ENCODE measurements at regions not wholly inside any gene's neighbourhood (a gene's known extent, or its start where the extent isn't known, plus 50 kb on each side); places are given as distances from the start of the nearest gene placed in this dataset.

DNA sequence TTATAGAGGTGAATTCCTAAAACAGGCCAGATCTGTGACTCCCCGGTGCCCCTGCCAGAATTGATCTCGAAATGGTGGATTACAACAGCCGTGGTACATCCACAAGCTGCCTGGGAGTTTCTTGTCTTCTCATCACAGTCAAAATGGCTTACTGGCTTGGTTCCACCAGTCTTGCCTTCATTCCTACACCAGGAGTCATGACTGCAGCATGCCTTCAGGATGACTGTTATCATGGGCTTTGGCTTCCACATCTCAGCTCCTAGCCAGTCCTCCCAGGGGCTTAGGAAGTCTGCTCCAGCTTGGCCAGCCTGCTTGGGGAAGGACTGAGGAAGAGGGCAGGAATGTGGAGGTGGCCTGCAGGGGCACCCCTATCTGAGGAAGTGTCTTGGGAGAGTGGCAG, 132.9 kb upstream of the NR3C1 start:
- 97% methylated on average over 3 of the region's 3 CpGs for WGBS
- H3K27ac ChIP-seq (ENCODE audit: low read depth in 1 of 2, low read length in 1 of 2), result no peak overlapping the region
- DNase-seq (ENCODE audit: low read depth in 6 of 9, low spot score in 9 of 9), result no peak
- H3K27me3 ChIP-seq (ENCODE audit: control insufficient read depth in 2 of 2, insufficient read depth in 1 of 2, low read length in 1 of 2), result no peaks in the 10 kb centered on the region
- H3K4me3 ChIP-seq (ENCODE audit: low read length in 2 of 2), result no peak overlapping the region
- H3K36me3 ChIP-seq (ENCODE audit: control insufficient read depth in 2 of 2, insufficient read depth in 2 of 2, low read length in 1 of 2), result no peaks in the 10 kb centered on the region
- no peaks in the 10 kb centered on the region for H3K9me3 ChIP-seq (ENCODE audit: control insufficient read depth in 2 of 2, insufficient read depth in 1 of 2, low read length in 1 of 2)
- no peaks in the 10 kb centered on the region for H3K4me1 ChIP-seq (ENCODE audit: control insufficient read depth in 2 of 2, insufficient read depth in 2 of 2, low read length in 2 of 2)

DNA sequence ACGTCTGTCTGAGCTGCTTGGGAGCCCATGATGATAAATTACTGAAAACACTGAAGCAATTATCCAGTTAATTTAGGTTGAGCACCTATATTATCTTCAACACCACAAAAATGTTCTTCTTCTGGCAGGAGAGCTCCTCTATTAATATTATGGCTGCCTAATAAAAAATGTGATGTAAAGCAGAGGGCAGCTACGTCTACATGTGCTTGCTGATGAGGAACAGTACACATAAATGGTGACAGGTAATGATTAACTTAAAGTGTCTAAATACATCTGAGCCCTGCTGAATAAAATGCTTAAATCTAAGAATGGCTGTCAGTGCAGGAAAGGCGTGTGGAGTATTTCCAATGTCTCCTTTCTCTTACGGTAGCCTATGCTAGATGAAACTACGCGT, 131.3 kb upstream of the NR3C1 start:
- no peak overlapping the region for H3K27ac ChIP-seq (ENCODE audit: low read depth in 1 of 2, low read length in 1 of 2)
- 99% methylated on average over 6 of the region's 6 CpGs for WGBS
- H3K9me3 ChIP-seq (ENCODE audit: control insufficient read depth in 2 of 2, insufficient read depth in 1 of 2, low read length in 1 of 2), result no peaks in the 10 kb centered on the region
- no peak overlapping the region for H3K4me3 ChIP-seq (ENCODE audit: low read length in 2 of 2)
- no peak for DNase-seq (ENCODE audit: low read depth in 6 of 9, low spot score in 9 of 9)
- no peaks in the 10 kb centered on the region for H3K36me3 ChIP-seq (ENCODE audit: control insufficient read depth in 2 of 2, insufficient read depth in 2 of 2, low read length in 1 of 2)
- H3K27me3 ChIP-seq (ENCODE audit: control insufficient read depth in 2 of 2, insufficient read depth in 1 of 2, low read length in 1 of 2), result no peaks in the 10 kb centered on the region
- H3K4me1 ChIP-seq (ENCODE audit: control insufficient read depth in 2 of 2, insufficient read depth in 2 of 2, low read length in 2 of 2), result no peaks in the 10 kb centered on the region

DNA sequence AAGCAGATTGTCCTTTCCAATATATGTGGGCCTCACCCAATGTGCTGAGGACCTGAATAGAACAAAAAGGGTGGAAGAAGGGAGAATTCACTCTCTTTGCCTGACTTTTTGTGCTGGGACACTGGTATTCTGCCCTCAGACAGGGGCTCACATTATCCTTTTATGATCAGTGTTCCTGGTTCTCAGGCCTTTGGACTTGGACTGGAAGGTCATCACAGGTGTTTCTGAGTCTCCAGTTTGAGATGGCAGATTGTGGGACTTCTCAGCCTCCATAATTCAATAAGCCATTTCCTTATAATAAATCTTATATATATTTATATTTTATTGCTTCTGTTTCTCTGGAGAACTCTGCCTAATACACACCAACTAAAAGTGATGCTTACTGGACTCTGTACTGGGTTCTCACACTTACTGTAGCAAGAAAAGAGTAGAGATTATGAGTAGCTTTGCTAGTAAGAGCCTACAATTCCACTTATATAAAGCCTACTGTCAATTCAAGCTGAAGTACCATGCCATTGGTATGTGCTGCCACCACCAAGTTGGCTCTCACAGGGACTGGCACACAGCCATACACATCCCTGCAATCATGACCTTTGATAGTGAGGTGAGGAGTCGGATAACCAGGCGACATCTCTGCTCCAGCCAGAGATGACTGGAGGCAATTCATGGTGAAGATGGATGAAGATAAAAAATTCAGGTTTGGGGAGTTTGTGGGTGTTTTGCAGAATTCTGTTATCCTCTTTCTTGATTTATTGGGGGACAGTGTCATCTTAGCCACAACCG, 130.7 kb upstream of the NR3C1 start:
- H3K9me3 ChIP-seq (ENCODE audit: control insufficient read depth in 2 of 2, insufficient read depth in 1 of 2, low read length in 1 of 2), result no peaks in the 10 kb centered on the region
- WGBS, result 96% methylated on average over 3 of the region's 3 CpGs
- DNase-seq (ENCODE audit: low read depth in 6 of 9, low spot score in 9 of 9), result no peak

DNA sequence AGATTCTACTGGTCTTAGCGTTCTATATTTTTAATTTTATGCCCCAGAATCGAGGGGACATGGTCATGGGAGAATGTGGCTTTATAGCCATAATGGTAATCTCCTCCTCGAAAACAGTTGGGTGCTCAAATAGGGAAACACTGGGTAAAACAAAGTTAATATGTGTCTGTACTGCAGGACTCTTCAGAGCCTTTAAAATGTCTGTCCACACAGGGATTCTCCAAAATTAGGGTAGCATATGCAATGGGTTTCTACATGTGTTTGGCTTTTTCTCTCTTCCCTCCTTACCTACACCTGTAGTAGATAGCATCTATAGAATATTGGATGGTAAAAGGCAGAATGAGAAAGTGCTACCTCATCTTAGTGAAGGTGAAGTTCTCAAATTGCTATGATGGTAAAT, 130.0 kb upstream of the NR3C1 start:
- no peaks in the 10 kb centered on the region for H3K27me3 ChIP-seq (ENCODE audit: control insufficient read depth in 2 of 2, insufficient read depth in 1 of 2, low read length in 1 of 2)
- no peaks in the 10 kb centered on the region for H3K9me3 ChIP-seq (ENCODE audit: control insufficient read depth in 2 of 2, insufficient read depth in 1 of 2, low read length in 1 of 2)
- H3K4me3 ChIP-seq (ENCODE audit: low read length in 2 of 2), result no peak overlapping the region
- H3K36me3 ChIP-seq (ENCODE audit: control insufficient read depth in 2 of 2, insufficient read depth in 2 of 2, low read length in 1 of 2), result no peaks in the 10 kb centered on the region
- DNase-seq (ENCODE audit: low read depth in 6 of 9, low spot score in 9 of 9), result no peak
- H3K4me1 ChIP-seq (ENCODE audit: control insufficient read depth in 2 of 2, insufficient read depth in 2 of 2, low read length in 2 of 2), result no peaks in the 10 kb centered on the region
- H3K27ac ChIP-seq (ENCODE audit: low read depth in 1 of 2, low read length in 1 of 2), result no peak overlapping the region
- 96% methylated on average over 3 of the region's 3 CpGs for WGBS

More for the DNA sequence above, 130.7 kb upstream of the NR3C1 start:
- Histone ChIP-seq H3K27ac (ENCODE audit: low read depth in 1 of 2, low read length in 1 of 2) (no peak overlapping the region), H3K4me3 (ENCODE audit: low read length in 2 of 2) (no peak overlapping the region), H3K27me3 (ENCODE audit: control insufficient read depth in 2 of 2, insufficient read depth in 1 of 2, low read length in 1 of 2) (no peaks in the 10 kb centered on the region), H3K4me1 (ENCODE audit: control insufficient read depth in 2 of 2, insufficient read depth in 2 of 2, low read length in 2 of 2) (no peaks in the 10 kb centered on the region), H3K36me3 (ENCODE audit: control insufficient read depth in 2 of 2, insufficient read depth in 2 of 2, low read length in 1 of 2) (no peaks in the 10 kb centered on the region)

DNA sequence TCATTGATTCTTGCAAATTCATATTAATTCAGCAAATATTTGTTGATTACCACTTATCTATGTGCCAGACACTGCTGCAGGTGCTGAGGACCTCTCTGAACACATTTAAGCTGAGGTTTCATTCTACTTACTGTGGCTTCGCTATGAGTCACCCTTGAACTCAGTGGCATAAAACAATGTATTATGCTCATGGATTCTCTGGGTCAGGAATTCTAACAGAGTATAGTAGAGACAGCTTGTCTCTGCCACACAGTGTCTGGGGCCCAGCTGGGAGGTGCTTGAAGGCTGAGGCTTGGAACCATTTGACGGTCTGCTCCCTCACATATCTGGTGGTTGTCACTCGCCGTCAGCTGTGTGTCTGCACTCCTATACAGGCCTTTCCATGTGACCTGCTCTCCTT, 124.3 kb upstream of the NR3C1 start:
- H3K4me1 ChIP-seq (ENCODE audit: control insufficient read depth in 2 of 2, insufficient read depth in 2 of 2, low read length in 2 of 2), result no peaks in the 10 kb centered on the region
- DNase-seq (ENCODE audit: low read depth in 6 of 9, low spot score in 9 of 9), result no peak
- H3K36me3 ChIP-seq (ENCODE audit: control insufficient read depth in 2 of 2, insufficient read depth in 2 of 2, low read length in 1 of 2), result no peaks in the 10 kb centered on the region
- no peak overlapping the region for H3K4me3 ChIP-seq (ENCODE audit: low read length in 2 of 2)
- H3K27me3 ChIP-seq (ENCODE audit: control insufficient read depth in 2 of 2, insufficient read depth in 1 of 2, low read length in 1 of 2), result no peaks in the 10 kb centered on the region
- H3K9me3 ChIP-seq (ENCODE audit: control insufficient read depth in 2 of 2, insufficient read depth in 1 of 2, low read length in 1 of 2), result no peaks in the 10 kb centered on the region
- WGBS, result 98% methylated on average over 4 of the region's 4 CpGs
- H3K27ac ChIP-seq (ENCODE audit: low read depth in 1 of 2, low read length in 1 of 2), result no peak overlapping the region

DNA sequence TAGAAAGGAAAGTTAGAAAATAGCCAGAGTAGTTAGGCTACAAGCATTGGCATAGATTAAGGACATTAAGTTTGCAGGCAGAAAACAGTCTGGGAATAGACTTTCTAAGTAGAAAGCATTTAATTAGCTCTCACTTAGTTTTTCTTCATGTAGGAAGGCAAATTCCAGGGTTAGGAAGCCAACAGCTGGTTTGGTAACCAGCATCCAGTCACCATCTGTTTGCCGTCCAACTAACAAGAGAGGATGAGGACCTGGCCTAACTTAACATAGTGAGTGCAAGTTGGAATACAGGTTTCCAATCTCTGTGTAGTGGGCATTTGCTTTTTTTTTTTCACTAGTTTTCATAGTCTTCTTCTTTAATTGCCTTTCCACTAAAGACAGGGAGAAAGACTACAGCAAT, 121.7 kb upstream of the NR3C1 start:
- WGBS, result 98% methylated on average over 1 of the region's 1 CpG

DNA sequence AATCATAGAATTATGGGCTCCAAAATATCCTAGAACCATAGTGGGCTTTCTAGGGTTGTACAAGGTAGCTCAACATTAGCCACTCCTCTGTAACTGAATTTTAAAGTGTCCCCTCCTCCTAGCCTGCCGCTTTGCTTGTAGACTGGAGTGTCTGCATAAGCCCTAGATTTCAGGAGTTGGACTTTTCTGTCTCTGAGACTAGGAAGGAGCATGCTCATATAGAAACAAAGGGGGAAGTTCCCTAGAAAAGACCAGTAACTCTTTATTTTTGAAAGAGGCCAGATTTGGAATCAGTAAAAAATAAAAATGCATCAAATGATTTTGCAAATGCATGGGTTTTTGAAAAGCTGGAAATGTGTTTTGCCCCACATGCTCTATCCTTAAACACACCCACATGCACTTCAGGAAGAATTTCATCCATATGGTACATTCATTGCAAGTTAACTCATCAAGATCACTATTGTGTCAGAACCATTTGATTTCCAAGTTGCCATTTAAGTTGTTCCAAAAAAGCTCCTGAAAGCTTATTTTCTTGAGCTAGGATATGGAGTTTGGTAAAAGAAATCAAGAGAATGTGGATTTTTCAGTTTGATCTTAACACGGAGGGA, 121.0 kb upstream of the NR3C1 start:
- DNase-seq (ENCODE audit: low read depth in 6 of 9, low spot score in 9 of 9), result no peak
- Histone ChIP-seq H3K36me3 (ENCODE audit: control insufficient read depth in 2 of 2, insufficient read depth in 2 of 2, low read length in 1 of 2) (no peaks in the 10 kb centered on the region), H3K4me3 (ENCODE audit: low read length in 2 of 2) (no peak overlapping the region), H3K27me3 (ENCODE audit: control insufficient read depth in 2 of 2, insufficient read depth in 1 of 2, low read length in 1 of 2) (no peaks in the 10 kb centered on the region), H3K27ac (ENCODE audit: low read depth in 1 of 2, low read length in 1 of 2) (no peak overlapping the region), H3K4me1 (ENCODE audit: control insufficient read depth in 2 of 2, insufficient read depth in 2 of 2, low read length in 2 of 2) (no peaks in the 10 kb centered on the region), H3K9me3 (ENCODE audit: control insufficient read depth in 2 of 2, insufficient read depth in 1 of 2, low read length in 1 of 2) (no peaks in the 10 kb centered on the region)
- WGBS, result 97% methylated on average over 2 of the region's 2 CpGs

More for the DNA sequence above, 121.7 kb upstream of the NR3C1 start:
- no peaks in the 10 kb centered on the region for H3K36me3 ChIP-seq (ENCODE audit: control insufficient read depth in 2 of 2, insufficient read depth in 2 of 2, low read length in 1 of 2)
- H3K4me1 ChIP-seq (ENCODE audit: control insufficient read depth in 2 of 2, insufficient read depth in 2 of 2, low read length in 2 of 2), result no peaks in the 10 kb centered on the region
- no peak overlapping the region for H3K27ac ChIP-seq (ENCODE audit: low read depth in 1 of 2, low read length in 1 of 2)
- H3K9me3 ChIP-seq (ENCODE audit: control insufficient read depth in 2 of 2, insufficient read depth in 1 of 2, low read length in 1 of 2), result no peaks in the 10 kb centered on the region
- DNase-seq (ENCODE audit: low read depth in 6 of 9, low spot score in 9 of 9), result no peak
- no peak overlapping the region for H3K4me3 ChIP-seq (ENCODE audit: low read length in 2 of 2)
- H3K27me3 ChIP-seq (ENCODE audit: control insufficient read depth in 2 of 2, insufficient read depth in 1 of 2, low read length in 1 of 2), result no peaks in the 10 kb centered on the region

DNA sequence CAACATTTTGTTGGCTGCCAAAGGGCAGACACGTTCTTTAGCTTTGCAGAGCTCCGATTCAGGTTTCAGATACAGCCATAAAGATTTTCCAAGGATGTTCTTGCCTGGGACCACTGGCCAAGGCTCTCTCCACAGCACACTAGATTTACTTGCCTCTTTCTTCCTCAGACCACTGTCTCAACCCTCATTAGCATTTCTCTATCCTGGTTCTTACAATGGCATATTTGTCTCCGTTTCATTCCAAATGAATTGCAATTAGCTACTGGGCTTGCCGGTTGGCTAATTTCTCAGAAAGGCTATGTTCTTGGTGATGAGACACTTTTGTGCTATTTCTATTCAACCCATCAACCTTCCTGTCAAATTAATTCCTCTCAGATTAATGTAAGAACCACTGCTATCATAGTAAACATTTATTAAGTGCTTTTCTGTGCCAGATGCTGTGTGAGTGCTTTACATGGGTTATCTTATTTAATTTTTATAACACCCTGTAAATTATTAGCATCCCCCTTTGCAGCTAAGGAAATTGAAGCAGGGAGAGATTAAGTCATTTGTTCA, 118.4 kb upstream of the NR3C1 start:
- H3K36me3 ChIP-seq (ENCODE audit: control insufficient read depth in 2 of 2, insufficient read depth in 2 of 2, low read length in 1 of 2), result no peaks in the 10 kb centered on the region
- DNase-seq (ENCODE audit: low read depth in 6 of 9, low spot score in 9 of 9), result no peak
- H3K27me3 ChIP-seq (ENCODE audit: control insufficient read depth in 2 of 2, insufficient read depth in 1 of 2, low read length in 1 of 2), result no peaks in the 10 kb centered on the region
- H3K4me3 ChIP-seq (ENCODE audit: low read length in 2 of 2), result no peak overlapping the region
- H3K9me3 ChIP-seq (ENCODE audit: control insufficient read depth in 2 of 2, insufficient read depth in 1 of 2, low read length in 1 of 2), result no peaks in the 10 kb centered on the region
- no peaks in the 10 kb centered on the region for H3K4me1 ChIP-seq (ENCODE audit: control insufficient read depth in 2 of 2, insufficient read depth in 2 of 2, low read length in 2 of 2)
- H3K27ac ChIP-seq (ENCODE audit: low read depth in 1 of 2, low read length in 1 of 2), result no peak overlapping the region
- WGBS, result 96% methylated on average over 4 of the region's 4 CpGs

DNA sequence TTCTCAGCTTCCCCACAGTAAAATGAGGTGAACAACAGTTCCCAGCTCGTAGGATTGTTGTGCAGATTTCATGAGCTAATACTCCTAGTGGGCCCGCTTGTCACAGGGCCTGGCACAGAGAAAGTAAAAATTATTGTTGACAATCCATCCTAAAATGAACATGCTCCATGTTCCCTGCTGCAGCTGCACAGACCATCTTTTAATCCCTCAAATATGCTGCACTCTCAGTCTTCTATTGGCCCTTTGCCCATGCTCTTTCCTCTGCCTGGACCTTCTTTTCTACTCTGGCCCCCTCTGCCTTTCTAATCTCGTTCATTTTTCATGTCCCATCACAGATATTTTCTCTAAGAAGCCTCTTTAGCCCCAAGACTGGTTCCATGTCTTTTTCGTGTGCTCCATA, 117.7 kb upstream of the NR3C1 start:
- 83% methylated on average over 4 of the region's 4 CpGs for WGBS
- no peak for DNase-seq (ENCODE audit: low read depth in 6 of 9, low spot score in 9 of 9)
- H3K4me1 ChIP-seq (ENCODE audit: control insufficient read depth in 2 of 2, insufficient read depth in 2 of 2, low read length in 2 of 2), result peaks cover 0 to 5% of the 10 kb centered on the region in 2 donors

More for the DNA sequence above, 117.7 kb upstream of the NR3C1 start:
- no peaks in the 10 kb centered on the region for H3K9me3 ChIP-seq (ENCODE audit: control insufficient read depth in 2 of 2, insufficient read depth in 1 of 2, low read length in 1 of 2)
- H3K27me3 ChIP-seq (ENCODE audit: control insufficient read depth in 2 of 2, insufficient read depth in 1 of 2, low read length in 1 of 2), result no peaks in the 10 kb centered on the region
- H3K36me3 ChIP-seq (ENCODE audit: control insufficient read depth in 2 of 2, insufficient read depth in 2 of 2, low read length in 1 of 2), result no peaks in the 10 kb centered on the region
- H3K4me3 ChIP-seq (ENCODE audit: low read length in 2 of 2), result no peak overlapping the region
- no peak overlapping the region for H3K27ac ChIP-seq (ENCODE audit: low read depth in 1 of 2, low read length in 1 of 2)

All from thymus (tissue), 11 donors.